Mesothelial cell of epicardium (in vitro differentiated cells): ENCODE measurements at regions not wholly inside any gene's neighbourhood (a gene's known extent, or its start where the extent isn't known, plus 50 kb on each side); places are given as distances from the start of the nearest gene placed in this dataset.

Experiments used
- DNase-seq, 2 experiments: peaks; one replicate each; pipeline ENCODE4 v3.0.0; 2021; ENCODE audit warnings: low spot score in 2 of 2; ENCODE audit not compliant: unreplicated experiment in 2 of 2
- H3K27ac Mint-ChIP-seq: 2 replicates; pipeline ENCODE4 v1.8.0; 2021; ENCODE audit warnings: mixed read lengths
- H3K27me3 Mint-ChIP-seq: 2 replicates; pipeline ENCODE4 v1.8.0; 2021; ENCODE audit warnings: low read depth, mixed read lengths
- H3K36me3 Mint-ChIP-seq: 2 replicates; pipeline ENCODE4 v1.8.0; 2021; ENCODE audit warnings: mixed read lengths
- H3K4me1 Mint-ChIP-seq: 2 replicates; pipeline ENCODE4 v1.8.0; 2021; ENCODE audit warnings: mixed read lengths
- H3K4me3 Mint-ChIP-seq: 2 replicates; pipeline ENCODE4 v1.8.0; 2021; ENCODE audit warnings: mild to moderate bottlenecking, moderate library complexity, mixed read lengths
- H3K9me3 Mint-ChIP-seq: 2 replicates; pipeline ENCODE4 v1.8.0; 2021; ENCODE audit warnings: mixed read lengths
- CTCF ChIP-seq: fragments of 200-600 bp; sonication (generic); IDR thresholded peaks from one replicate; pipeline ENCODE4 v1.5.0; 2021; ENCODE audit warnings: antibody characterized with exemption; ENCODE audit not compliant: unreplicated experiment

GRCh38 chr11:122294041-122294440 lies 178.0 kb upstream of the BLID start:
- H3K27ac Mint-ChIP-seq: no peak overlapping the region
- H3K9me3 Mint-ChIP-seq: peaks cover 50% of the 10 kb centered on the region
- H3K36me3 Mint-ChIP-seq: peaks cover 28% of the 10 kb centered on the region
- H3K4me1 Mint-ChIP-seq: no peaks in the 10 kb centered on the region
- no peak for TF ChIP-seq CTCF
- DNase-seq: no peak
- no peak overlapping the region for H3K4me3 Mint-ChIP-seq
- no peaks in the 10 kb centered on the region for H3K27me3 Mint-ChIP-seq

DNA sequence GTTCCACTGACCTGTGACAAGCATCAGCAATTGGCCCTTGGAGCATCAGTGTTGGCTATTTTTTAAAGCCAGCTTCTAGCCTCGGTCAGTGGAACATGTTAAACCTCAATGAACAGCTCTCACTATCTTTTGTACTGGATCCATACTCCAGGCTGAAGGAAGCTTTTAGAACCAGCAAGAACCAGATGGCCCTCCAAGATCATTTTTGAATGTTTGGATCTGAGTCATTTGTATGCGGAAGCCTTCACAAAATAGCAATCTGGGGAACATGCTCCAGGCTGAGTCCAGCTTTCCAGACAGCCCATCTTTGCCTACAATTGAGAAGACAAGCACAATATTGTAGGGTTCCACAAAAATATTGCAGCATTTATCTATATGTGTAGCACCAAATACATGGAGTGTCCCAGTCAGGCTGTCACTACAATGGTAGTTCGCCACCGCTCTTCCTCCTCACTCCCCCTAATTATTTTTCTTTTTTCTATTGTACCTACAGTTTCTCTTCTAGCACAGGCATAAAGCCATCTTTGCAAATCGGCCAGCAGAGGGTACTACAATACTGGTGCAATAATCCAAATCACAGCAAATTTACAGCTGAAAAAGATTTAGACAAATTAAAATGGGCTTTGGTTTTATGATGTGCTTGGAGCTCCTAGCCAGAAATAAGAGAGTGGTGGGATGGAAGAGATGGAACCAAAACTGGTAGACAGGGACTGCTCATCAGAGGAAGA lies 177.4 kb upstream of the BLID start:
- Mint-ChIP-seq H3K27ac (no peak overlapping the region), H3K4me3 (no peak overlapping the region), H3K9me3 (peaks cover 44% of the 10 kb centered on the region), H3K36me3 (peaks cover 24% of the 10 kb centered on the region), H3K27me3 (no peaks in the 10 kb centered on the region), H3K4me1 (no peaks in the 10 kb centered on the region)
- DNase-seq: no peak
- no peak for TF ChIP-seq CTCF

DNA sequence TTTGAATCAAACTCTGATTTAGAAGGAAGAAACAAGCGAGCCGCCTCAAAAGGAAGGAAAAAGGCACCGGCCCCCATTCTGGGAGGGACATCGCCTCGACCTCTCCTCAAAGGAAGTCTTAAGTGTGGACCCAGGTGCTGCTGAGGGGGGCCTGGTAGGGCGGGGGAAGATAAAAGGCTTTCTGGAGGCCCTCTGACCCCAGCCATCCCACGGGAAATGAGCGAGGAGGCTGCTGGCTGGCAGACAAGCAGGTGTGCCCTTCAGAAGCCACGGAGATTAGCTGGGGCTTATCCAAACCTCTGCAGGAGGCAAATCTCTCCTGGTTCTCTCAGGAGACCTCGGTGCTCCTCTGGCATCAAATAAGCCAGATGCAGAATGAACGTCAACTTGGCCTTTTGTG lies 171.4 kb upstream of the BLID start:
- H3K9me3 Mint-ChIP-seq: peaks cover 15% of the 10 kb centered on the region
- H3K4me3 Mint-ChIP-seq: no peak overlapping the region
- no peak overlapping the region for H3K27ac Mint-ChIP-seq
- TF ChIP-seq CTCF: no peak
- no peaks in the 10 kb centered on the region for H3K27me3 Mint-ChIP-seq
- H3K36me3 Mint-ChIP-seq: peaks cover 11% of the 10 kb centered on the region
- peaks cover 3% of the 10 kb centered on the region for H3K4me1 Mint-ChIP-seq
- no peak for DNase-seq

DNA sequence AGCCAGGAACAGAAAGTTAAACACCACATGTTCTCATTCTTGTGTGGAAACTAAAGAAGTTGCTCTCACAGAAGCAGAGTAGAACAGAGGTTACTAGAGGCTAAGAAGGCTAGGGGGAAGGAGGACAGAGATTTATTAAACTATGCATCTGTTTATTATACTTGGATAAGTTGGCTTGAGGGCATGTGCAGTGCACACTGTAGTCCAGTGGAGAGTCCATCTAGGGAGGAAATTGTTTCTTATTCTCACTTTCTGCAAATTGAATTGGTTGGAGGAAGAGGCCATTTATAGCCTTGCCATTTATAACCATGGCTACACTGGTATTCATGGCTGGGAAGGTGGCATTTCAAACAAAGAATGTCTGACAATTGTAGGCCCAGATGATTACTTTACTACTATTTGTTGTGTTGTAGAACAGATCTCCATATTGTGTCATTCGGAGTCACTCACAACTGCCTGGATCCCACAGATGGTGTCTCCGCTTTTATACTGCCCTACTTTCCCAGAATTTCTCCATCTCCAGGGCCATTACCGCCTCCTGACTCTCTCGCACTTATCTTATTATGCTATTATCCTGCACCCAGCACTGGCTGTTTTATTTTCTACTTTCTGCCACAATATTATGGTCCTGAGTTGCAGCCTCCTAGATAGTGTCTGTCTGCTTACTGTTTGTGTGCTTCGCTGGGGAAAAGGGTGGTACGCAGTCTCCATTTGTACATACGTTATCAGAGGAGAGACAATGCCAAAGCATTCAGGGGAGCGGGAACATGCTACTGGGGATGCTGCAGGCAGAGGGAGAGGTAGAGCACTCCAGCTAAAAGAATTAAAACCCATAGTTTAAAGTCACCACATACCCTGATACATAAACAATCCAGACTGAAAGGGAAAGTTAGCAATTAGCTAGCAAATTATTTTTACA lies 169.3 kb upstream of the BLID start:
- H3K9me3 Mint-ChIP-seq: peaks cover 5% of the 10 kb centered on the region
- H3K27me3 Mint-ChIP-seq: no peaks in the 10 kb centered on the region
- H3K36me3 Mint-ChIP-seq: no peaks in the 10 kb centered on the region
- no peak overlapping the region for H3K4me3 Mint-ChIP-seq
- no peak overlapping the region for H3K27ac Mint-ChIP-seq
- DNase-seq: no peak
- peaks cover 3% of the 10 kb centered on the region for H3K4me1 Mint-ChIP-seq
- no peak for TF ChIP-seq CTCF

- Mint-ChIP-seq H3K27me3 (no peaks in the 10 kb centered on the region), H3K4me3 (no peak overlapping the region), H3K36me3 (no peaks in the 10 kb centered on the region), H3K27ac (no peak overlapping the region), H3K4me1 (peaks cover 11% of the 10 kb centered on the region), H3K9me3 (peaks cover 5% of the 10 kb centered on the region)
- DNase-seq: no peak
- no peak for TF ChIP-seq CTCF
These were observed 164.9 kb upstream of the BLID start for GRCh38 chr11:122280870-122281269.
